ENCODE measurements at regions not wholly inside any gene's neighbourhood (a gene's known extent, or its start where the extent isn't known, plus 50 kb on each side); places are given as distances from the start of the nearest gene placed in this dataset.

DNA sequence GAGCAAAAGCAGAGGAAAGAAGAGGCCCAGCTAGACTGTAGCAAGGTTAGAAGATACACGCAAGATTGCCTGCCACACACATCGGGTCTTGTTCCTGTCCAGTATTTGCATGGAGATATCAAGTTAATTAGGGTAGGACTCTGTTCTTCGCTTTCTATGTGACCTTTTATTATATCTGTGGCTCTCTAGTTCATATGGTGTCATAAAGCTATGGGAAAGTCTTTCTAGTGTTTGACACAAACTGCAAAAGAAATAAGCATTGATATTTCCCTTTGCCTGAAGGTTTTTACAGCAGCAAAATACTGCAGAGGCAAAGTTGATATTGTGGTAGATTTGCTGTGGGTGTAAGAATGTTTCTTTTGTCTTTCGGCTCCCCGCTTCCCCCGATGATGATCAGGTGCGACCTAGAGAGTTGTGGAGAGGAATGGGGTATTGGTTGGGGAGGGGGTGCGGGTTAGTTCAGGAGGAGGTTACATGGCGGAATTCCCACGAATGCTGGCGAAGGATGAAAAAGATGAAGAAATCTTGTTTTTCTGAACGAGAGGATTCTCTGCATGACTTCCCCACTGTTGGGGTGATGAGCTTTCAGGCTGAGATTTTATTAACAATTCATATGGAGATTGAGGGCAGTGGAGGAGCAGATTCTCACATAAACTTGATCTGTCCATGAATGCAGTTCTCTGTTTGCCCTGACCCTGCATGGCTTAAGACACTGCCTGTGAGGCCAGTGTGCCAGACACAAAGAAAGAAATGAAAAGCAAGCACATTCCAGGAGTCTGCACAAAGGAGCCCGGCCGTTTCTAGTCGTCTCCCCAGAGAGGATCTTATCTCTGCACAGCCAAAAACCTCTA, 550.2 kb downstream of the USP25 start:
- H3K4me3 ChIP-seq (ENCODE audit: control insufficient read depth in 1 of 2, extremely low read depth in 1 of 2, low read length in 1 of 2) = no peak overlapping the region
- H3K36me3 ChIP-seq (ENCODE audit: control insufficient read depth in 2 of 2, extremely low read depth in 1 of 2, insufficient read depth in 1 of 2, low read length in 1 of 2) = no peaks in the 10 kb centered on the region
- no peak overlapping the region for H3K27ac ChIP-seq (ENCODE audit: low read length)
- H3K27ac Mint-ChIP-seq = no peak overlapping the region
- no peaks in the 10 kb centered on the region for H3K9me3 ChIP-seq
- H3K36me3 Mint-ChIP-seq = no peaks in the 10 kb centered on the region
- WGBS (ENCODE audit: insufficient coverage) = 80% methylated on average over 10 of the region's 15 CpGs
- DNase-seq = no peak
- no peak overlapping the region for H3K4me3 Mint-ChIP-seq
- ChIA-PET CTCF (no interaction called here), POLR2A (interaction anchor here in 1 of 2 donors (0.5 kb wide), 1 partner anchor 279 kb away, joined by 9 read pairs; no protein-coding TSS in a partner anchor)
- H3K27me3 Mint-ChIP-seq = peaks cover 0 to 4% of the 10 kb centered on the region in 2 donors
- no peaks in the 10 kb centered on the region for H3K27me3 ChIP-seq (replicated peaks in 1 of 2; ENCODE audit: control insufficient read depth in 2 of 2, extremely low read depth in 1 of 2, insufficient read depth in 2 of 2, low read length in 1 of 2)
- no peaks in the 10 kb centered on the region for H3K9me3 Mint-ChIP-seq
- no peak for ATAC-seq (replicated peaks in 1 of 4)
- no peaks in the 10 kb centered on the region for H3K4me1 Mint-ChIP-seq
- no peaks in the 10 kb centered on the region for H3K4me1 ChIP-seq (ENCODE audit: control insufficient read depth in 1 of 2, extremely low read depth in 1 of 2, insufficient read depth in 2 of 2, low read length in 2 of 2)

DNA sequence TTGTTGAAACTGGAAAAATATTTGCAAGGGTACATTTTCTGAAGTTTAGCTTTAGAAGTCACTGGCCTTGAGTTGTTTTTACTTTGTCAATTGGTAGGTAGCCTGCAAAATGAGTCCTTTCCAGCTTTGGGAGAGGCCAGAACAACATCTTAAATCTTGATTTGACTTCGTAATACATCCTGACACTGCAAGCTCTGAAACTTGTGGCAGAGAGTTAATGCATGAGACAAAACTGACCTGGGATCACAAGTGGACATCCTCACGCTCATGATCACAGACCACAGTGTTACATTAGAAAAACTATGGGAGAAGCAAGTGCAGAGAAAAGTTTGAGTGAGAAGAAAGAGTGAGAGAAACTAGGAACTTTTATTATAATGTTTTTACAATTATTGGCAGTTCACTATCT, 550.9 kb downstream of the USP25 start:
- CTCF ChIA-PET = no interaction called here
- Histone ChIP-seq H3K27ac (ENCODE audit: low read length) (no peak overlapping the region), H3K9me3 (no peaks in the 10 kb centered on the region), H3K4me1 (ENCODE audit: control insufficient read depth in 1 of 2, extremely low read depth in 1 of 2, insufficient read depth in 2 of 2, low read length in 2 of 2) (no peaks in the 10 kb centered on the region), H3K4me3 (ENCODE audit: control insufficient read depth in 1 of 2, extremely low read depth in 1 of 2, low read length in 1 of 2) (no peak overlapping the region), H3K36me3 (ENCODE audit: control insufficient read depth in 2 of 2, extremely low read depth in 1 of 2, insufficient read depth in 1 of 2, low read length in 1 of 2) (no peaks in the 10 kb centered on the region), H3K27me3 (replicated peaks in 1 of 2; ENCODE audit: control insufficient read depth in 2 of 2, extremely low read depth in 1 of 2, insufficient read depth in 2 of 2, low read length in 1 of 2) (no peaks in the 10 kb centered on the region)
- no CpG with 5 or more reads among the region's 2 CpGs for WGBS (ENCODE audit: insufficient coverage)
- Mint-ChIP-seq H3K9me3 (no peaks in the 10 kb centered on the region), H3K4me3 (no peak overlapping the region), H3K27me3 (peaks cover 0 to 4% of the 10 kb centered on the region in 2 donors), H3K27ac (no peak overlapping the region), H3K36me3 (no peaks in the 10 kb centered on the region), H3K4me1 (no peaks in the 10 kb centered on the region)
- POLR2A ChIA-PET = interaction anchor here in 1 of 2 donors (0.5 kb wide), 1 partner anchor 278 kb away, joined by 9 read pairs; no protein-coding TSS in a partner anchor
- ATAC-seq (replicated peaks in 1 of 4) (no peak), DNase-seq (no peak)

DNA sequence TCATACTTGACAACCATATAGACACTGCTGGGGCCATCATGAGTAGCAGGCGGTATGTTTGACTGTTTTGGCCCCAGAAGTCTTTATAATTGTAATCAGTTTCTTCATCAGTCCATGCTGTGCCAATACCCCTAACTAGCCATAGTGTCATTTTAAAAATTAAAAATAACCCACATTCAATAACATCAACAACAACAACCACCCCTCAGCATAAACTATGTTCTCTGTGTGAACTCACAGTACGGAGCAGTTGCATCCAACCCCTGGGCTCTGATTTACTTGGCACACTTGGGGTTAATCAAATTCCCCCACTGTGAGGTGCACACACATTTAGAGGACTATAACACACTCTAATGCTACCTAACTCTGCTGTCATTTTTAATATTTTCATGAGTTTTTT, 553.7 kb downstream of the USP25 start:
- no peaks in the 10 kb centered on the region for H3K36me3 ChIP-seq (ENCODE audit: control insufficient read depth in 2 of 2, extremely low read depth in 1 of 2, insufficient read depth in 1 of 2, low read length in 1 of 2)
- no peak overlapping the region for H3K4me3 Mint-ChIP-seq
- no peaks in the 10 kb centered on the region for H3K36me3 Mint-ChIP-seq
- DNase-seq (no peak), ATAC-seq (replicated peaks in 1 of 4) (no peak)
- ChIA-PET CTCF (no interaction called here), POLR2A (no interaction called here)
- H3K9me3 ChIP-seq = no peaks in the 10 kb centered on the region
- no peaks in the 10 kb centered on the region for H3K4me1 ChIP-seq (ENCODE audit: control insufficient read depth in 1 of 2, extremely low read depth in 1 of 2, insufficient read depth in 2 of 2, low read length in 2 of 2)
- H3K9me3 Mint-ChIP-seq = no peaks in the 10 kb centered on the region
- no peaks in the 10 kb centered on the region for H3K4me1 Mint-ChIP-seq
- WGBS (ENCODE audit: insufficient coverage) = 78% methylated on average over 1 of the region's 2 CpGs
- no peak overlapping the region for H3K27ac Mint-ChIP-seq
- no peak overlapping the region for H3K27ac ChIP-seq (ENCODE audit: low read length)
- peaks cover 0 to 4% of the 10 kb centered on the region in 2 donors for H3K27me3 Mint-ChIP-seq
- H3K27me3 ChIP-seq (replicated peaks in 1 of 2; ENCODE audit: control insufficient read depth in 2 of 2, extremely low read depth in 1 of 2, insufficient read depth in 2 of 2, low read length in 1 of 2) = no peaks in the 10 kb centered on the region
- H3K4me3 ChIP-seq (ENCODE audit: control insufficient read depth in 1 of 2, extremely low read depth in 1 of 2, low read length in 1 of 2) = no peak overlapping the region

DNA sequence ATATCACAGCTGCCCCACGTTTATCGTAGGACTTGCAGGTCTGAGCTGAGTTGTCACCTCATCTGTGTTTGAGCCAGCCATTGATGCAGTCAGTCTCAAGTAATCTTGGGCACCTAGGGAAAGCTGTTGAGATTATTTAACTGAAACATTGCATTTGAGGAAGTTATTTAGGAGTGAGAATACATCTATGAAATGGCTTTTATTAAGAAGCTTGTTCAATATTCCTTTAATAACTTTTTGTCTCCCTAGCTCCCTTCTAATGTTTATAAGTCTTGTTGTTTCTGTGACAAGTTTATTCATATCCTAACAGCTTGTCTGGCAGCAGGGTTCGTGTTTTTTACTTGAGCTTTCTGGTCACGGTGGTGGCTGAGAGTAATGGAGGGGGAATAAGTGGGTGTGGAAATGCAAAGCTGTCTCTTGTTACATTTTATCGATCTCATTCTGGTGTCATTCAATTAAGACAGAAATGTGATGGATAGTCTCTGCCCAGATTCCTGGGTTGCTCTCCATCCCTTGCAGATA, 555.9 kb downstream of the USP25 start:
- Mint-ChIP-seq H3K36me3 (no peaks in the 10 kb centered on the region), H3K9me3 (no peaks in the 10 kb centered on the region), H3K27ac (no peak overlapping the region), H3K4me3 (no peak overlapping the region), H3K27me3 (no peaks in the 10 kb centered on the region), H3K4me1 (no peaks in the 10 kb centered on the region)
- ATAC-seq (replicated peaks in 1 of 4) = no peak
- POLR2A ChIA-PET = no interaction called here
- Histone ChIP-seq H3K4me3 (ENCODE audit: control insufficient read depth in 1 of 2, extremely low read depth in 1 of 2, low read length in 1 of 2) (no peak overlapping the region), H3K4me1 (ENCODE audit: control insufficient read depth in 1 of 2, extremely low read depth in 1 of 2, insufficient read depth in 2 of 2, low read length in 2 of 2) (no peaks in the 10 kb centered on the region), H3K27me3 (replicated peaks in 1 of 2; ENCODE audit: control insufficient read depth in 2 of 2, extremely low read depth in 1 of 2, insufficient read depth in 2 of 2, low read length in 1 of 2) (no peaks in the 10 kb centered on the region), H3K27ac (ENCODE audit: low read length) (no peak overlapping the region), H3K9me3 (no peaks in the 10 kb centered on the region), H3K36me3 (ENCODE audit: control insufficient read depth in 2 of 2, extremely low read depth in 1 of 2, insufficient read depth in 1 of 2, low read length in 1 of 2) (no peaks in the 10 kb centered on the region)
- WGBS (ENCODE audit: insufficient coverage) = no CpG with 5 or more reads among the region's 5 CpGs
- CTCF ChIA-PET = no interaction called here
- no peak for DNase-seq

DNA sequence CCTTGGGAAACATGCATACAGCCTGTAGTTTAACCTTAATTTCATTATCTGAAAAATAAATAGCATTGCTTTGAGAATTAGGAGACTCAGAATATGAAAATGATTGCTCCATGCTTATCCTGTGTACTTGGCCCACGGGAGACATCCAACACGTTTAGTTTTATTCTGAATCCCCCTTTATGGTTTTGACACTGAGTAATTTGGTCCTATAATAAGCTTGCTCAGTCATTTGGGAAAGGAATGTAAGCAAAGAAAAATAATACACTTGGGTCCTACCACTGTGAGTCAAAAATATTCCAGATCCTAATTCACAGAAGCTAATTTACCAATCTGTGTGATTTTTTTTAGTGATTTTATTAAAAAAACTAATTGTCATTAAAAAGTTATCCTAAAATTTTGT, 557.3 kb downstream of the USP25 start:
- WGBS (ENCODE audit: insufficient coverage) = no CpG with 5 or more reads among the region's 2 CpGs

DNA sequence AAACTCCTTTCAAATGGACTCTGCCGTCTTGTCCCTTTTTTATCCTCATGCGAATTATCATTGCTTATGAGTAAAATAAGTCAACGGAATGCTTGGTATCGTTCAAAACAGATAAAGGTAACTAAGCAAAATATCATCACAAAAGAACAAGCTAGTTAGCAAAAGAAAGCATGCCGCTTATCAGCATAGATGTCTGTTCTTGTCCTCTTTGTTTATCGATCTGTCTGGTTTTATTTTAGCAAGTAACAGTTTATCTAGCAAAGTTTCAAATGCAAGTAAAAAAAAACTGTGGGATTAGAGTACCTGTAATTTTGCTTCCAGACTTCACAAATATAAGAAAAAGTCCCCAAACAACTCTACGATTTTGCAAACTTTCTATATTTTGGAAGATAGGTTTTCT, 561.5 kb downstream of the USP25 start:
- Mint-ChIP-seq H3K27me3 (no peaks in the 10 kb centered on the region), H3K4me3 (no peak overlapping the region), H3K9me3 (peaks cover 0 to 5% (median 0%) of the 10 kb centered on the region in 3 donors), H3K27ac (no peak overlapping the region), H3K4me1 (no peaks in the 10 kb centered on the region), H3K36me3 (no peaks in the 10 kb centered on the region)
- Histone ChIP-seq H3K9me3 (no peaks in the 10 kb centered on the region), H3K27me3 (replicated peaks in 1 of 2; ENCODE audit: control insufficient read depth in 2 of 2, extremely low read depth in 1 of 2, insufficient read depth in 2 of 2, low read length in 1 of 2) (no peaks in the 10 kb centered on the region), H3K4me3 (ENCODE audit: control insufficient read depth in 1 of 2, extremely low read depth in 1 of 2, low read length in 1 of 2) (no peak overlapping the region), H3K36me3 (ENCODE audit: control insufficient read depth in 2 of 2, extremely low read depth in 1 of 2, insufficient read depth in 1 of 2, low read length in 1 of 2) (no peaks in the 10 kb centered on the region), H3K27ac (ENCODE audit: low read length) (no peak overlapping the region), H3K4me1 (ENCODE audit: control insufficient read depth in 1 of 2, extremely low read depth in 1 of 2, insufficient read depth in 2 of 2, low read length in 2 of 2) (no peaks in the 10 kb centered on the region)
- ChIA-PET POLR2A (interaction anchor here in 1 of 2 donors (0.6 kb wide), 1 partner anchor 67 kb away, joined by 3 read pairs; no protein-coding TSS in a partner anchor), CTCF (no interaction called here)
- no peak for ATAC-seq (replicated peaks in 1 of 4)
- DNase-seq = no peak
- WGBS (ENCODE audit: insufficient coverage) = no CpG with 5 or more reads among the region's 7 CpGs

More for the DNA sequence above, 557.3 kb downstream of the USP25 start:
- no peaks in the 10 kb centered on the region for H3K4me1 Mint-ChIP-seq
- no peaks in the 10 kb centered on the region for H3K36me3 ChIP-seq (ENCODE audit: control insufficient read depth in 2 of 2, extremely low read depth in 1 of 2, insufficient read depth in 1 of 2, low read length in 1 of 2)
- DNase-seq = no peak
- ChIA-PET POLR2A (no interaction called here), CTCF (no interaction called here)
- H3K4me3 Mint-ChIP-seq = no peak overlapping the region
- no peak overlapping the region for H3K27ac ChIP-seq (ENCODE audit: low read length)
- H3K27me3 ChIP-seq (replicated peaks in 1 of 2; ENCODE audit: control insufficient read depth in 2 of 2, extremely low read depth in 1 of 2, insufficient read depth in 2 of 2, low read length in 1 of 2) = no peaks in the 10 kb centered on the region
- H3K27me3 Mint-ChIP-seq = no peaks in the 10 kb centered on the region
- no peak overlapping the region for H3K4me3 ChIP-seq (ENCODE audit: control insufficient read depth in 1 of 2, extremely low read depth in 1 of 2, low read length in 1 of 2)
- H3K27ac Mint-ChIP-seq = no peak overlapping the region
- H3K9me3 ChIP-seq = no peaks in the 10 kb centered on the region
- H3K9me3 Mint-ChIP-seq = no peaks in the 10 kb centered on the region
- ATAC-seq (replicated peaks in 1 of 4) = no peak
- H3K4me1 ChIP-seq (ENCODE audit: control insufficient read depth in 1 of 2, extremely low read depth in 1 of 2, insufficient read depth in 2 of 2, low read length in 2 of 2) = no peaks in the 10 kb centered on the region
- no peaks in the 10 kb centered on the region for H3K36me3 Mint-ChIP-seq

All from T-cell (primary cell).